22Rv1 (cell line): ENCODE measurements at regions not wholly inside any gene's neighbourhood (a gene's known extent, or its start where the extent isn't known, plus 50 kb on each side); places are given as distances from the start of the nearest gene placed in this dataset.

Experiments
- CTCF ChIP-seq: fragments of 450-650 bp; IDR thresholded peaks from 2 replicates; pipeline ENCODE4 v1.5.1; 2017; ENCODE audit warnings: mild to moderate bottlenecking
- ZFX ChIP-seq: fragments of 450-650 bp; IDR thresholded peaks from 2 replicates; pipeline ENCODE4 v1.6.1; 2017; ENCODE audit warnings: antibody characterized with exemption, borderline replicate concordance

DNA sequence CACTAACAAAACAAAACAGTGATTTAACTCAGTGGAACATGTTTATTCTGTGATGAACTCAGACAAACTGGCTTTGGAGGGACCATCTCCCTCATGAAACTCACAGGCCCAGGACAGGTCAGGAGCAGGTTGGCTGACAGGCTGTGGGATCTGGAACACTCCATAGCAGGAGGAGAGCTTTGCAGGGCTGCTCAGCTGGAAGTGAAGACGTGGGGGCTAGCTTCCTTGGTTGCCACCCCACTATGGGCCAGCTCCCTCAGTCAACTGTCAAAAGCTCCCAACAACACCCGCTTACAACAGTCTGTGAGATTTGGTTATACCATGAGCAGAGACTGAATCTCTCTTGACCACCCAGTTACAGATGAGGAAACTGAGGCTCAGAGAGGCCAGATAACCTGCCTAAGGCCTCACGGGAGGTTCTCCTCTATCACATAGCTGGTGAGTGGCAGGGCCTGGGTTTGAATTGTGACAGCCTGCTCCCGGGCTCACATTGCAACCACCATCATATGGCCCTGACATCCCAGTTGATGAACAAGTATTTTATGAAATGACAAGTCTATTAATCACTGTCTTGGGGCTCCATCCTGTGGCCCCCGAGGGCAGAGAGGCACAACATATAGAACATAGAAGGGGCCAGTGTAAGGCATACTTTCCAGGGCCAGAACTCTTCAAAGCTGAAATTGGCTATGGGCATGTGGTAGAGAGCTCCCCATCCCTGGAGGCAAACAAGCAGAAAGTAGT is 473.4 kb downstream of the MN1 start:
- TF ChIP-seq CTCF (no peak), ZFX (no peak)
